Breast epithelium (tissue), 4 donors: ENCODE measurements at regions not wholly inside any gene's neighbourhood (a gene's known extent, or its start where the extent isn't known, plus 50 kb on each side); places are given as distances from the start of the nearest gene placed in this dataset.
"Not testable (repeated sequence)": the region's sequence is repeated elsewhere in the genome, so short reads cannot be mapped to it uniquely, and the experiment has no call there.

Source experiments
- DNase-seq, 2 donors: peaks; one replicate each; pipeline ENCODE4 v3.0.0-alpha.2; 2019; ENCODE audit warnings: low spot score in 2 of 2
- H3K27ac ChIP-seq, 2 donors: fragments of 200-600 bp; sonication (generic) in 1 of 2; one replicate each; pipeline ENCODE4 v1.5.1; 2016 to 2019; ENCODE audit warnings: mild to moderate bottlenecking in 1 of 2
- H3K27me3 ChIP-seq, 2 donors: fragments of 200-600 bp; sonication (generic) in 1 of 2; one replicate each; pipeline versions ENCODE4 v1.5.1 to v1.6.0; 2017 to 2019; ENCODE audit warnings: control low read depth in 1 of 2, mild to moderate bottlenecking in 1 of 2
- H3K36me3 ChIP-seq: fragments of 200-600 bp; one replicate; pipeline ENCODE4 v1.5.1; 2019
- H3K4me1 ChIP-seq, 2 donors: fragments of 200-600 bp; sonication (generic); one replicate each; pipeline ENCODE4 v1.5.1; 2016 to 2019; ENCODE audit warnings: control low read depth in 1 of 2
- H3K4me3 ChIP-seq, 3 donors: fragments of 200-600 bp; sonication (generic); 1 replicate in 2 of 3; 2 replicates in 1 of 3; pipeline ENCODE4 v1.5.1; 2016 to 2019; ENCODE audit warnings: mild to moderate bottlenecking in 3 of 3, moderate library complexity in 2 of 3
- H3K9me3 ChIP-seq, 2 donors: fragments of 200-600 bp; sonication (generic) in 1 of 2; one replicate each; pipeline ENCODE4 v1.5.1; 2016 to 2019; ENCODE audit warnings: control low read depth in 1 of 2
- CTCF ChIP-seq, 3 donors: fragments of 450-650 bp; IDR thresholded peaks; one replicate each; pipeline ENCODE4 v1.5.1; 2016 to 2017; ENCODE audit warnings: antibody characterized with exemption in 3 of 3, mild to moderate bottlenecking in 3 of 3, moderate library complexity in 3 of 3
- POLR2A ChIP-seq: fragments of 450-650 bp; IDR thresholded peaks from one replicate; pipeline ENCODE4 v1.6.1; 2016; ENCODE audit warnings: antibody characterized with exemption, mild to moderate bottlenecking, moderate library complexity
- POLR2AphosphoS5 ChIP-seq, 3 donors: sonication (generic); formaldehyde crosslinking; IDR thresholded peaks; one replicate each; pipeline ENCODE4 v1.6.1; 2017; ENCODE audit warnings: antibody characterized with exemption in 3 of 3
- intact Hi-C: fragments of 100-400 bp; cut with DNase I; formaldehyde crosslinking; loops from one replicate; pipeline ENCODE4 v1.15.1; 2023; ENCODE audit warnings: low total_unique reads

GRCh38 chr2:7161501-7161900, 244.3 kb downstream of the RNF144A start:
- intact Hi-C loops = no loop called here

GRCh38 chr2:7165736-7166135, 248.5 kb downstream of the RNF144A start:
- TF ChIP-seq POLR2A (no peak), POLR2AphosphoS5 (IDR thresholded peaks at IDR 0.05) (no peak), CTCF (IDR thresholded peaks at IDR 0.05) (no peak)

More at GRCh38 chr2:7161501-7161900, 244.3 kb downstream of the RNF144A start:
- TF ChIP-seq POLR2AphosphoS5 (IDR thresholded peaks at IDR 0.05) (no peak), POLR2A (no peak), CTCF (IDR thresholded peaks at IDR 0.05) (no peak)
- Histone ChIP-seq H3K9me3 (no peaks in the 10 kb centered on the region), H3K27ac (no peak overlapping the region), H3K27me3 (no peaks in the 10 kb centered on the region), H3K4me3 (no peak overlapping the region), H3K36me3 (peaks cover 3% of the 10 kb centered on the region), H3K4me1 (no peaks in the 10 kb centered on the region)
- no peak for DNase-seq

GRCh38 chr2:7167801-7168411, 250.7 kb downstream of the RNF144A start:
- H3K36me3 ChIP-seq = no peaks in the 10 kb centered on the region
- no peak overlapping the region for H3K27ac ChIP-seq
- DNase-seq = no peak
- TF ChIP-seq POLR2A = no peak
- no peak for TF ChIP-seq POLR2AphosphoS5 (IDR thresholded peaks at IDR 0.05)
- TF ChIP-seq CTCF (IDR thresholded peaks at IDR 0.05) = no peak
- H3K4me3 ChIP-seq = no peak overlapping the region
- intact Hi-C loops = no loop called here
- no peaks in the 10 kb centered on the region for H3K27me3 ChIP-seq
- no peaks in the 10 kb centered on the region for H3K9me3 ChIP-seq
- no peaks in the 10 kb centered on the region for H3K4me1 ChIP-seq

More at GRCh38 chr2:7165736-7166135, 248.5 kb downstream of the RNF144A start:
- no peak for DNase-seq
- no peaks in the 10 kb centered on the region for H3K9me3 ChIP-seq
- H3K36me3 ChIP-seq = no peaks in the 10 kb centered on the region
- H3K4me3 ChIP-seq = no peak overlapping the region
- no peak overlapping the region for H3K27ac ChIP-seq
- H3K27me3 ChIP-seq = no peaks in the 10 kb centered on the region
- no peaks in the 10 kb centered on the region for H3K4me1 ChIP-seq
- intact Hi-C loops = no loop called here

- Histone ChIP-seq H3K27me3 (no peaks in the 10 kb centered on the region), H3K27ac (no peak overlapping the region), H3K4me3 (no peak overlapping the region), H3K4me1 (no peaks in the 10 kb centered on the region), H3K36me3 (no peaks in the 10 kb centered on the region), H3K9me3 (no peaks in the 10 kb centered on the region)
- intact Hi-C loops = no loop called here
- DNase-seq = no peak
- no peak for TF ChIP-seq CTCF (IDR thresholded peaks at IDR 0.05)
- TF ChIP-seq POLR2A = no peak
- TF ChIP-seq POLR2AphosphoS5 (IDR thresholded peaks at IDR 0.05) = no peak
These were observed 252.4 kb downstream of the RNF144A start for GRCh38 chr2:7169593-7169992.

- H3K27me3 ChIP-seq, H3K27ac ChIP-seq, H3K9me3 ChIP-seq, DNase-seq, H3K4me3 ChIP-seq, H3K4me1 ChIP-seq, intact Hi-C loops, H3K36me3 ChIP-seq: not testable (repeated sequence)
These were observed 261.8 kb downstream of the RNF144A start for GRCh38 chr2:7178996-7179395.
